Lower leg skin (tissue), 3 donors: ENCODE measurements at regions not wholly inside any gene's neighbourhood (a gene's known extent, or its start where the extent isn't known, plus 50 kb on each side); places are given as distances from the start of the nearest gene placed in this dataset.

Source experiments
- POLR2A ChIP-seq, 2 donors: fragments of 450-650 bp; IDR thresholded peaks; one replicate each; pipeline ENCODE4 v1.6.1; 2016 to 2017; ENCODE audit warnings: antibody characterized with exemption in 2 of 2, mild to moderate bottlenecking in 1 of 2, moderate library complexity in 1 of 2
- TF ChIP-seq, protein P1 (sequence below), 3 donors: fragments of 450-650 bp; IDR thresholded peaks; one replicate each; pipeline ENCODE4 v1.5.1; 2016; ENCODE audit warnings: antibody characterized with exemption in 3 of 3, mild to moderate bottlenecking in 3 of 3, moderate library complexity in 2 of 3

DNA sequence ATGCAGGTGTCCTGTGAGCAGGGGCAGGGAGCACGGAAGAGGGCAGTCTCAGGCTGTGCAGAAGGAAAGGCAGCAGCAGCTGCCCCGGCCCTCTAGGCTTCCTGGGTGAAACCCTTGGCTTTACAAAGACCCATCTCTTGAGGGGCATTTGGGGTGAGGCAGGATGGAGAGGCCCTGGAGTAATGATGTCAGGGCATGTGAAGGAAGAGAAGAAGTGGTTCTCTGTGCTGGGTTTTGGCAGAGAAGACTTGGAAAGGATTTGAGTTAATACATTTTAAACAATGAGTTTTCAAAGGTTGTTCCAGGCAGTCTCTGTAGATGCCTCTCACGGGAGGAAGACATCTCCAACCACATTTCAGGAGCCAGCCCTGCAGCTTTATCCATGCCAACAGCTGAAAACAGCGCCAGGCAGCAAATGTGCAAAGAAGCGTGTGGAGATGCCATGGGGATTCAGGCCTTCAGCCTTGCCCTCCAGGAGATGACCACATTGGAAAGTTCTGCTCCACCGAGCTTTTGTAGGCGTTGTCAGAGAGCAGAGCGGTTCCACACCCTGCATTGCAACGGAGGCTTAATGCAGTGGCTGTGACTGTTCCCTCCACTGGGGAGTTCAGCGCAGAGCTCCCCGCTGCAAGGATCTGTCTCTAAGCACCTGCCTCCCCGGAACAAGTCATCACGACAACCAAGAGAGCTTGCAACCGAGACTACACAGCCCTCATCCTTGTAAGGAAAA lies 322.8 kb downstream of the UQCRFS1 start:
- no peak for TF ChIP-seq POLR2A (IDR thresholded peaks at IDR 0.05)
- TF ChIP-seq, protein P1, sequence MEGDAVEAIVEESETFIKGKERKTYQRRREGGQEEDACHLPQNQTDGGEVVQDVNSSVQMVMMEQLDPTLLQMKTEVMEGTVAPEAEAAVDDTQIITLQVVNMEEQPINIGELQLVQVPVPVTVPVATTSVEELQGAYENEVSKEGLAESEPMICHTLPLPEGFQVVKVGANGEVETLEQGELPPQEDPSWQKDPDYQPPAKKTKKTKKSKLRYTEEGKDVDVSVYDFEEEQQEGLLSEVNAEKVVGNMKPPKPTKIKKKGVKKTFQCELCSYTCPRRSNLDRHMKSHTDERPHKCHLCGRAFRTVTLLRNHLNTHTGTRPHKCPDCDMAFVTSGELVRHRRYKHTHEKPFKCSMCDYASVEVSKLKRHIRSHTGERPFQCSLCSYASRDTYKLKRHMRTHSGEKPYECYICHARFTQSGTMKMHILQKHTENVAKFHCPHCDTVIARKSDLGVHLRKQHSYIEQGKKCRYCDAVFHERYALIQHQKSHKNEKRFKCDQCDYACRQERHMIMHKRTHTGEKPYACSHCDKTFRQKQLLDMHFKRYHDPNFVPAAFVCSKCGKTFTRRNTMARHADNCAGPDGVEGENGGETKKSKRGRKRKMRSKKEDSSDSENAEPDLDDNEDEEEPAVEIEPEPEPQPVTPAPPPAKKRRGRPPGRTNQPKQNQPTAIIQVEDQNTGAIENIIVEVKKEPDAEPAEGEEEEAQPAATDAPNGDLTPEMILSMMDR (IDR thresholded peaks at IDR 0.05): no peak
